ENCODE measurements at regions not wholly inside any gene's neighbourhood (a gene's known extent, or its start where the extent isn't known, plus 50 kb on each side); places are given as distances from the start of the nearest gene placed in this dataset.

DNA sequence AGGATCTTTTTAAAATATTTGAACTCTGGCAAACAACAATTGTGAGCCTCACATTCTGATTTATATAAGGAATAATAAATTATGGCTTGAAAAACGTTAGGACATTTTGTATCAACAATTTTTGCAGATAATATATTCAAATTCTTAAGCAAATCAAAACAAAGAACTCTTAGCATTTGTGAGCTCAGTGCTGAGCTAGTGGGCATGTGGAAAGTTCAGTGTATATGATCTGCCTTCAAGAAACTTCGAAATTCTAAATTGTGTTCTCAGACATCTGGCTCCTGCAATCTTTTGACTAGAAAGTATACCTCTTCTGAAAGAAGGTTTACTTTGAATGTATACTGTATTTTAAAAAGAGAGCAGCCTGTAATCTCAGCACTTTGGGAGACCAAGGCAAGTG is 122.3 kb upstream of the NEIL3 start:
- TF ChIP-seq, protein P1, sequence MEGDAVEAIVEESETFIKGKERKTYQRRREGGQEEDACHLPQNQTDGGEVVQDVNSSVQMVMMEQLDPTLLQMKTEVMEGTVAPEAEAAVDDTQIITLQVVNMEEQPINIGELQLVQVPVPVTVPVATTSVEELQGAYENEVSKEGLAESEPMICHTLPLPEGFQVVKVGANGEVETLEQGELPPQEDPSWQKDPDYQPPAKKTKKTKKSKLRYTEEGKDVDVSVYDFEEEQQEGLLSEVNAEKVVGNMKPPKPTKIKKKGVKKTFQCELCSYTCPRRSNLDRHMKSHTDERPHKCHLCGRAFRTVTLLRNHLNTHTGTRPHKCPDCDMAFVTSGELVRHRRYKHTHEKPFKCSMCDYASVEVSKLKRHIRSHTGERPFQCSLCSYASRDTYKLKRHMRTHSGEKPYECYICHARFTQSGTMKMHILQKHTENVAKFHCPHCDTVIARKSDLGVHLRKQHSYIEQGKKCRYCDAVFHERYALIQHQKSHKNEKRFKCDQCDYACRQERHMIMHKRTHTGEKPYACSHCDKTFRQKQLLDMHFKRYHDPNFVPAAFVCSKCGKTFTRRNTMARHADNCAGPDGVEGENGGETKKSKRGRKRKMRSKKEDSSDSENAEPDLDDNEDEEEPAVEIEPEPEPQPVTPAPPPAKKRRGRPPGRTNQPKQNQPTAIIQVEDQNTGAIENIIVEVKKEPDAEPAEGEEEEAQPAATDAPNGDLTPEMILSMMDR (IDR thresholded peaks at IDR 0.05) = no peak
- TF ChIP-seq POLR2A (IDR thresholded peaks at IDR 0.05) = no peak

Measured in adrenal gland (tissue), 5 donors.